GM21528 (cell line): ENCODE measurements at regions not wholly inside any gene's neighbourhood (a gene's known extent, or its start where the extent isn't known, plus 50 kb on each side); places are given as distances from the start of the nearest gene placed in this dataset.
"Not testable (repeated sequence)": the region's sequence is repeated elsewhere in the genome, so short reads cannot be mapped to it uniquely, and the experiment has no call there.

ENCODE experiments used
- ATAC-seq: cut with Tn5 transposase; IDR thresholded peaks from one replicate; pipeline ENCODE4 v1.9.1; 2021; ENCODE audit warnings: mild to moderate bottlenecking, moderate library complexity; ENCODE audit not compliant: unreplicated experiment, low FRiP score

GRCh38 chr5:109283086-109283485 lies 126.7 kb downstream of the PJA2 start:
- not testable (repeated sequence) for ATAC-seq

DNA sequence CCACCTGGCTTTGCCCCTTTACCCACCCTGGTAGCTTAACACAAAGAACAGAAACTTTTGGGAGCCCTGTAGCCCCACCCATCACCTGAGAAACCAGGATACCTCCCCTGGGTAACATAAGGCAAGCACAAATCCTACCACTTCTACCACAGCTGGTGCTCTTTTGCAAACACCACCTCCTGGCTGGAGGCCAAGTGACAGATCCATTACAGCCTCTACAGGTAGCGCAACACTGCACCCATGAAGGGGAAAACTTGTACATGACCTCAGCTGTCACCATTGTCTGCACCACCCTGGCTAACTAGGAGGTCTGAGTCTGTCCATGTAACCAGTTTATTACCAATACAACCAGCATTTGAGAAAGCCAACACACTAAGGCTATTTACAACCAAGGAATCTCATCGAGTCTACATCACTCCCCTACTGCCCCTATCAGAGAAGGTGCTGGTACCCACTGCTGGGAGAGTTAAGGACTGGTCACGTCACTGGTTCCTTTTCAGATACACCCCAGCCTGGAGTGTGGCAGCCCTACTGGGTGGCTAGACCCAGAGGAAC lies 128.6 kb downstream of the PJA2 start:
- no peak for ATAC-seq

GRCh38 chr5:109278141-109278540 lies 131.6 kb downstream of the PJA2 start:
- ATAC-seq = no peak

DNA sequence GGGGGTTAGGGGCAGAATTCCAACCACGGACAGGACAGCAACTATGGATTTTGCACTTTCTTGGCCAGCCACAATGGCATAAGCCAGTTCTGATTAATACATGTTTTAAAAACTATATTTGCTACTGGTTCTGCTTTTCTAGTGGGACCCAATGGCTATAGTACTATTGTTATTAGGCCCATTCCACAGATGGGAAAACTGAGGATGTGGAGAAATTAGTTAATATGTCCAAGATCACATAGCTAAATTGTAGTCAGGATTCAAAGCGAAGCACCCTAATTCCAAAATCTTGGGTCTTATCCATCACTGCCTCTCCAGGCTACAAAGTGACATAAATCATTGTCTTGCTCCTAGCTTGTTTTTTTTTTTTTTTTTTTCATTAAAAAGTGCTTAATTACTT lies 133.9 kb downstream of the PJA2 start:
- no peak for ATAC-seq

- no peak for ATAC-seq
Measured at GRCh38 chr5:109273594-109273993, 136.2 kb downstream of the PJA2 start.

- ATAC-seq = no peak
Measured at GRCh38 chr5:109267283-109267682, 142.5 kb downstream of the PJA2 start.

- no peak for ATAC-seq
Measured at GRCh38 chr5:109258755-109259154, 151.0 kb downstream of the PJA2 start.

DNA sequence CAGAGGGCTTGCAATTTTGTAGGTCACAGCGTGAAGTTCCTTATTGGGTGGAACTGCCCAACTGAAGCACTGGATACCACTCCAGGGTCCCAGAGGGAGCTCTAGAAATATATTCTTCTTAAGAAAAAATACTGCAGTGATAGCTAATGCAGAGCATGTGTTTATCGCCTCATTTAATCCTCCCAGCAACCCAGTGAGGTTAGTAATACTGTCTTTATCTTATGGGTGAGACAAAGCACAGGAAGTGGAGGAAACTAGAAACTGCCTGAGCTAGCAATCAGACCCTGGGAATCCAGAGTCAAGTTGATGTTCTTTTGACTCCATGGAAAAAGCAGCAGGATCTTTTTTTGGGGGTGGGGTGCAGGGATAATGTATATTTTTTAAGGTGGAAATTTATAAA lies 153.3 kb downstream of the PJA2 start:
- ATAC-seq = no peak

DNA sequence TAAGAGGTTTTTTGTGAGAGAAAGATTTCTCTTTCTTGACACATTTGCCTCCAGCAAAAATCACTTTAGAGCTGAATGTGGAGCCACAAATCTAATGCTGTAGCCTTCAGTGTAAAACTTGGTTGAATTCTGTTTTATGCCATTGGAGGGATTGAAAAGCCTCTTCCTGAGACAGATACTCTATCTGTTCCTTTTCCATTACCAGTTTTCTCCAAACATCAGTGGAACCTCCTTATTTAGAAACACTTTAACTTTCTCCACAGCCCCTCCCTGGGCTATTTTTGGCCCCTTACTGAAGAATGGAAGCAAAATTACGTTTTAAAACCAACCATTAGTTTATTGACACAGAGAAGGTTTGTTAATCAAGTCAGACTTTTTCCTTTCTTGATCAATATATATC lies 155.3 kb downstream of the PJA2 start:
- no peak for ATAC-seq

GRCh38 chr5:109253262-109253661 lies 156.5 kb downstream of the PJA2 start:
- ATAC-seq = no peak

- no peak for ATAC-seq
Measured at GRCh38 chr5:109252731-109253130, 157.0 kb downstream of the PJA2 start.

GRCh38 chr5:109250533-109251329 lies 159.0 kb downstream of the PJA2 start:
- no peak for ATAC-seq

- ATAC-seq = no peak
Measured at GRCh38 chr5:109250080-109250479, 159.7 kb downstream of the PJA2 start.

DNA sequence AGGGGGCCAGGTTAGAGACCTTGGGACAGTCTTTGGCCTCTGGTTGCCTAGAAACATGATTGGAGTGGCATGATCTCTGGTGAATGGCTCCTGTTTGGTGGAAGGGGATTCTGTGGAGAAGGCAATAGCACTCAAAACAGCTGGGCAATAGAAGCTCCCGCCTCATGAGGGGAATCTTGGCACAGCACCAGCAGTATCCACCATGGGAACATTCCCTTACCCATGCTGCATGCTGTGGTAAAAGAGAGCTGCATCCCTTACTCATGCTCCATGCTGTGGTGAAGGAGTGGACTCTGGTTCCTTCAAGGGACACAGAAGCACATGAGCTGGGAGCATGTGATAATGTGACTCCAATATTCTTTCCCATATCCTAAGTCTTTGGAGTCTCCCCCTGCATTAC lies 160.6 kb downstream of the PJA2 start:
- ATAC-seq = no peak

DNA sequence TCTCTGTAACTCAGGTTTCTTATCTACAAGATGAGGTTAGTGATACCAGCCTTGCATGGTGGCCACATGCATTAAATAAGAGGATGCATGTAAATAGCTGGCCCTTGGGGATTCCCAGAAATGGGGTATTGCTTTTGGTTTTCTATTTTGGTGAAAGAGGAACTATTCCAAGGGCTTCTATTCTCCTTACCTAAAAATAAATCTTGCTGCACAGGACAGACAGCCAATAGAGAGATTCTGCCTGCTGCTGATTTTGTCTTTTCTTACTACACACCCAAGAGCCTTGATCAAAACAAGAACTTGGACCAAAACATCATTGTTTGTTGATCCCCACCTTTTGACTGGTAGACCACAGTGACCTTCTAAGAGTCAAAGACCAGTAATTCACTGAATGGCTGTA lies 161.8 kb downstream of the PJA2 start:
- peak; percentile 78 for ATAC-seq

GRCh38 chr5:109246841-109247592 lies 162.8 kb downstream of the PJA2 start:
- no peak for ATAC-seq
